ENCODE measurements at regions not wholly inside any gene's neighbourhood (a gene's known extent, or its start where the extent isn't known, plus 50 kb on each side); places are given as distances from the start of the nearest gene placed in this dataset.

- H3K4me1 ChIP-seq (ENCODE audit: control insufficient read depth in 5 of 5, insufficient read depth in 5 of 5, low read length in 5 of 5): peaks cover 0 to 5% (median 0%) of the 10 kb centered on the region in 5 donors
- no peak overlapping the region for H3K27ac ChIP-seq (ENCODE audit: low read depth in 1 of 2, low read length in 1 of 2)
- ATAC-seq (ENCODE audit: insufficient read depth, low FRiP score) (no peak), DNase-seq (no peak)
- peaks cover 0 to 1% (median 0%) of the 10 kb centered on the region in 4 donors for H3K9me3 ChIP-seq (ENCODE audit: control insufficient read depth in 4 of 4, insufficient read depth in 3 of 4, low read length in 3 of 4)
- no peak overlapping the region for H3K9ac ChIP-seq (ENCODE audit: insufficient read depth in 1 of 2, low read length in 2 of 2)
- H3K4me3 ChIP-seq: no peak overlapping the region
- no peaks in the 10 kb centered on the region for H3K27me3 ChIP-seq (ENCODE audit: control insufficient read depth in 3 of 3, insufficient read depth in 3 of 3, low read length in 2 of 3)
- H3K36me3 ChIP-seq (ENCODE audit: control insufficient read depth in 4 of 4, insufficient read depth in 4 of 4, low read length in 4 of 4): no peaks in the 10 kb centered on the region
- no peak for TF ChIP-seq CTCF (IDR thresholded peaks at IDR 0.05; ENCODE audit: control extremely low read depth, extremely low read depth)
Observed at GRCh38 chr3:117565777-117566176, 856.2 kb downstream of the TUSC7 start.

- WGBS, 2 donors: 43 to 48% methylated on average over 2 of the region's 2 CpGs
- peaks cover 0 to 5% (median 0%) of the 10 kb centered on the region in 5 donors for H3K4me1 ChIP-seq (ENCODE audit: control insufficient read depth in 5 of 5, insufficient read depth in 5 of 5, low read length in 5 of 5)
- H3K27me3 ChIP-seq (ENCODE audit: control insufficient read depth in 3 of 3, insufficient read depth in 3 of 3, low read length in 2 of 3): no peaks in the 10 kb centered on the region
- no peaks in the 10 kb centered on the region for H3K36me3 ChIP-seq (ENCODE audit: control insufficient read depth in 4 of 4, insufficient read depth in 4 of 4, low read length in 4 of 4)
- no peak for ATAC-seq (ENCODE audit: insufficient read depth, low FRiP score)
- H3K9ac ChIP-seq (ENCODE audit: insufficient read depth in 1 of 2, low read length in 2 of 2): no peak overlapping the region
- H3K27ac ChIP-seq (ENCODE audit: low read depth in 1 of 2, low read length in 1 of 2): no peak overlapping the region
- no peak overlapping the region for H3K4me3 ChIP-seq
- no peak for TF ChIP-seq CTCF (IDR thresholded peaks at IDR 0.05; ENCODE audit: control extremely low read depth, extremely low read depth)
- H3K9me3 ChIP-seq (ENCODE audit: control insufficient read depth in 4 of 4, insufficient read depth in 3 of 4, low read length in 3 of 4): peaks cover 0 to 1% (median 0%) of the 10 kb centered on the region in 4 donors
- no peak for DNase-seq
Observed at GRCh38 chr3:117566926-117567325, 857.3 kb downstream of the TUSC7 start.

DNA sequence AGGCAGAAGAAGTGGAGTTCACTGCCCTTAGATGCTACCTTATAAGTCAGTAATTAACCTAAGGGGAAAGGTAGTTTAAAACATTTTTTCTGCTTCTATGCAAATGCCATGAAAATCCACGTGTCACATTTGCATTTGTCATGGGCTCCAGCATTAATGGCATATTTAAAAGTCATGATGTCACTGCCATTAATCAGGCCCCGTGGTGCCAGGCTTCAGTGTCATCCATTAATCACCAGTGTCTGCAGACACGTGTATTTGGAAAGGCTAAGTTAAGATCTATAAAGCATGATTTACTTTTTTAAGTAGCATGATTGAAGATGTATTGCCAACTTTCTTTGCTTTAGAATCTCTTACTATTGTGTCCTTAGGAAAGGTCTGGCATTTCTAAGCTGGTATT, 857.8 kb downstream of the TUSC7 start:
- H3K4me3 ChIP-seq: no peak overlapping the region
- H3K27ac ChIP-seq (ENCODE audit: low read depth in 1 of 2, low read length in 1 of 2): no peak overlapping the region
- H3K9ac ChIP-seq (ENCODE audit: insufficient read depth in 1 of 2, low read length in 2 of 2): no peak overlapping the region
- peaks cover 0 to 5% (median 0%) of the 10 kb centered on the region in 5 donors for H3K4me1 ChIP-seq (ENCODE audit: control insufficient read depth in 5 of 5, insufficient read depth in 5 of 5, low read length in 5 of 5)
- WGBS, 2 donors: 45 to 57% methylated on average over 3 of the region's 3 CpGs
- DNase-seq (no peak), ATAC-seq (ENCODE audit: insufficient read depth, low FRiP score) (no peak)
- no peaks in the 10 kb centered on the region for H3K27me3 ChIP-seq (ENCODE audit: control insufficient read depth in 3 of 3, insufficient read depth in 3 of 3, low read length in 2 of 3)
- no peaks in the 10 kb centered on the region for H3K9me3 ChIP-seq (ENCODE audit: control insufficient read depth in 4 of 4, insufficient read depth in 3 of 4, low read length in 3 of 4)
- no peaks in the 10 kb centered on the region for H3K36me3 ChIP-seq (ENCODE audit: control insufficient read depth in 4 of 4, insufficient read depth in 4 of 4, low read length in 4 of 4)
- TF ChIP-seq CTCF (IDR thresholded peaks at IDR 0.05; ENCODE audit: control extremely low read depth, extremely low read depth): no peak

DNA sequence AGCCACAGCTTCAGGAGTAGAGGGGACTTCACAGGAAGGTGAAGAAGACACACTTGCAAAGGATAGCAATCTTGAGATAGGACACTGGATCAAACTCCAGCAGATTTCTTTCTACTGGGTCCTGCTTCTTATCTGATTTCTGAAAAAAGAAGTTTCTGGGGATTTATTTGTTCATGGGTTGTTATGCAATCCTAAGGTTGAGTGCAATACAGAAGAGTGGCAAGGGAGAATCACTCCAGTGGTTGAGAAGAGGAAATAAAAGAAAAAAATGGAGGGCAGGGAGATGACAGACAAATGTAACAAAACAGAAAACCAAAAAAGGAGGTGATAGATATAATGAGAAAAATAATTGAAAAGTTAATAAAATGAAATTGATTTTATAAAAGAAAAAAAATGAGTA, 858.3 kb downstream of the TUSC7 start:
- Histone ChIP-seq H3K27ac (ENCODE audit: low read depth in 1 of 2, low read length in 1 of 2) (no peak overlapping the region), H3K4me1 (ENCODE audit: control insufficient read depth in 5 of 5, insufficient read depth in 5 of 5, low read length in 5 of 5) (peaks cover 0 to 5% (median 0%) of the 10 kb centered on the region in 5 donors), H3K27me3 (ENCODE audit: control insufficient read depth in 3 of 3, insufficient read depth in 3 of 3, low read length in 2 of 3) (no peaks in the 10 kb centered on the region), H3K9ac (ENCODE audit: insufficient read depth in 1 of 2, low read length in 2 of 2) (no peak overlapping the region), H3K36me3 (ENCODE audit: control insufficient read depth in 4 of 4, insufficient read depth in 4 of 4, low read length in 4 of 4) (no peaks in the 10 kb centered on the region), H3K4me3 (no peak overlapping the region), H3K9me3 (ENCODE audit: control insufficient read depth in 4 of 4, insufficient read depth in 3 of 4, low read length in 3 of 4) (no peaks in the 10 kb centered on the region)
- no peak for ATAC-seq (ENCODE audit: insufficient read depth, low FRiP score)
- TF ChIP-seq CTCF (IDR thresholded peaks at IDR 0.05; ENCODE audit: control extremely low read depth, extremely low read depth): no peak
- DNase-seq: no peak
